Endothelial cell of umbilical vein (primary cell): ENCODE measurements at regions not wholly inside any gene's neighbourhood (a gene's known extent, or its start where the extent isn't known, plus 50 kb on each side); places are given as distances from the start of the nearest gene placed in this dataset.

Source experiments
- BruUV-seq: library from RNA; stranded (reverse); fragments of 400-500 nt; replicated peaks from 2 replicates; lab custom pipeline; 2021; lab: Mats Ljungman, UMichigan
- CTCF ChIA-PET: fragments of 300-600, 350-600 bp; sonication (Branson Sonifier 250); formaldehyde crosslinking; loops from one replicate; lab custom pipeline; 2021; ENCODE audit warnings: antibody characterized with exemption, inconsistent platforms; lab: Charles Lee
- POLR2A ChIA-PET: fragments of 300-600, 350-600 bp; sonication (Branson Sonifier 250); formaldehyde crosslinking; loops from one replicate; lab custom pipeline; 2021; ENCODE audit warnings: antibody characterized with exemption, inconsistent platforms; lab: Charles Lee
- DNase-seq: peaks from one replicate; pipeline ENCODE4 v3.0.0-alpha.2; 2011; ENCODE audit warnings: low read depth, low spot score
- FAIRE-seq: peaks from 2 replicates; lab custom pipeline; 2011; peaks lifted over from hg19 to GRCh38; lab: Jason Lieb, UNC
- H2AFZ ChIP-seq: 2 replicates; pipeline ENCODE4 v1.6.0; 2012; ENCODE audit warnings: low read depth, low read length, control low read depth, inconsistent platforms
- H3K27ac ChIP-seq: 2 replicates; pipeline ENCODE4 v1.5.1; 2011; ENCODE audit warnings: low read depth, mild to moderate bottlenecking, control low read depth, low read length, moderate library complexity; ENCODE audit not compliant: insufficient read depth
- H3K27me3 ChIP-seq, 2 experiments: 2 replicates each; pipeline versions ENCODE4 v1.6.0 to v1.6.1; 2011; ENCODE audit warnings: low read length in 2 of 2, mixed read lengths in 1 of 2; ENCODE audit not compliant: control insufficient read depth in 2 of 2, insufficient read depth in 2 of 2
- H3K36me3 ChIP-seq, 2 experiments: 2 replicates in 1 of 2; 3 replicates in 1 of 2; pipeline ENCODE4 v1.5.1; 2011; ENCODE audit warnings: low read length in 2 of 2, mild to moderate bottlenecking in 1 of 2, moderate library complexity in 1 of 2; ENCODE audit not compliant: control insufficient read depth in 2 of 2, insufficient read depth in 2 of 2; ENCODE audit errors: extremely low read depth in 1 of 2
- H3K4me1 ChIP-seq: 3 replicates; pipeline ENCODE4 v1.5.1; 2011; ENCODE audit warnings: mild to moderate bottlenecking, low read length; ENCODE audit not compliant: control insufficient read depth, insufficient read depth; ENCODE audit errors: extremely low read depth
- H3K4me2 ChIP-seq: 2 replicates; pipeline ENCODE4 v1.6.1; 2011; ENCODE audit warnings: low read length, control low read depth, mixed read lengths; ENCODE audit not compliant: insufficient read depth
- H3K4me3 ChIP-seq, 3 experiments: fragments of 200-600 bp in 1 of 3; sonication (generic), shearing (Covaris generic) in 1 of 3; replicated peaks in 1 of 3; 2 replicates each; pipeline ENCODE4 v1.5.1; 2011 to 2016; ENCODE audit warnings: control low read depth in 3 of 3, low read length in 3 of 3, mild to moderate bottlenecking in 2 of 3, inconsistent platforms in 1 of 3, low read depth in 1 of 3, moderate library complexity in 1 of 3; ENCODE audit not compliant: insufficient read depth in 1 of 3
- H3K79me2 ChIP-seq: 2 replicates; pipeline ENCODE4 v1.6.0; 2012; ENCODE audit warnings: low read length, inconsistent platforms; ENCODE audit not compliant: control insufficient read depth, insufficient read depth
- H3K9ac ChIP-seq: replicated peaks from 2 replicates; pipeline ENCODE3; 2011; ENCODE audit warnings: low read length, control low read depth; ENCODE audit not compliant: insufficient read depth; ENCODE audit errors: extremely low read depth
- H3K9me1 ChIP-seq: replicated peaks from 3 replicates; pipeline ENCODE4 v1.6.0; 2011; ENCODE audit warnings: mild to moderate bottlenecking, low read length; ENCODE audit not compliant: control insufficient read depth, insufficient read depth; ENCODE audit errors: extremely low read depth
- H3K9me3 ChIP-seq: replicated peaks from 2 replicates; pipeline ENCODE4 v1.5.1; 2012; ENCODE audit warnings: low read length, inconsistent platforms; ENCODE audit not compliant: control insufficient read depth, insufficient read depth
- H4K20me1 ChIP-seq: replicated peaks from 2 replicates; pipeline ENCODE3; 2011; ENCODE audit warnings: mild to moderate bottlenecking, low read length; ENCODE audit not compliant: control insufficient read depth, insufficient read depth; ENCODE audit errors: extremely low read depth
- EZH2 ChIP-seq: IDR thresholded peaks from 2 replicates; pipeline ENCODE4 v1.6.1; 2012; ENCODE audit warnings: borderline replicate concordance, low read depth, mild to moderate bottlenecking, moderate library complexity, low read length, inconsistent platforms; ENCODE audit not compliant: severe bottlenecking
- FOS ChIP-seq: IDR thresholded peaks from 2 replicates; pipeline ENCODE4 v1.6.1; 2011; ENCODE audit warnings: mild to moderate bottlenecking, low read length, moderate library complexity, borderline replicate concordance; ENCODE audit not compliant: insufficient read depth
- GATA2 ChIP-seq: IDR thresholded peaks from 2 replicates; pipeline ENCODE4 v1.7.0; 2011; ENCODE audit warnings: low read depth, mild to moderate bottlenecking, moderate library complexity, mixed read lengths, low read length; ENCODE audit not compliant: insufficient read length, insufficient read depth
- JUN ChIP-seq: IDR thresholded peaks from 2 replicates; pipeline ENCODE4 v1.6.1; 2011; ENCODE audit warnings: borderline replicate concordance, low read depth; ENCODE audit not compliant: insufficient read length, insufficient read depth
- MYC ChIP-seq: IDR thresholded peaks from one replicate; pipeline ENCODE4 v1.6.1; 2011; ENCODE audit warnings: mild to moderate bottlenecking, low read depth, low read length
- POLR2A ChIP-seq: IDR thresholded peaks from 2 replicates; pipeline ENCODE4 v1.6.1; 2012; ENCODE audit warnings: low read depth, mild to moderate bottlenecking, control low read depth, low read length
- POLR2AphosphoS5 ChIP-seq: IDR thresholded peaks from 2 replicates; pipeline ENCODE4 v1.6.1; 2012; ENCODE audit warnings: low read depth, mild to moderate bottlenecking, control low read depth, low read length, moderate library complexity; ENCODE audit not compliant: insufficient read depth
- dilution Hi-C: fragments of 300-500 bp; cut with MboI; formaldehyde crosslinking; loops from one replicate; pipeline ENCODE4 v1.15.0; 2019; ENCODE audit warnings: low sequenced_read_pairs; ENCODE audit not compliant: extremely low pct_ligation_motif_present
- intact Hi-C: fragments of 100-400 bp; cut with micrococcal nuclease; formaldehyde crosslinking; loops from one replicate; pipeline ENCODE4 v1.10.0; 2022
- TF ChIP-seq, protein P1 (sequence below), 2 donors: IDR thresholded peaks; 1 replicate in 1 of 2; 2 replicates in 1 of 2; pipeline ENCODE4 v1.5.1; 2011; ENCODE audit warnings: low read length in 2 of 2, mild to moderate bottlenecking in 2 of 2, moderate library complexity in 2 of 2, control low read depth in 1 of 2, inconsistent platforms in 1 of 2, low read depth in 1 of 2; ENCODE audit not compliant: insufficient read depth in 1 of 2; ENCODE audit errors: extremely low read depth in 1 of 2
- TF ChIP-seq, protein P2 (sequence below): IDR thresholded peaks from 2 replicates; pipeline ENCODE4 v1.6.1; 2011; ENCODE audit not compliant: insufficient read depth, insufficient read length

DNA sequence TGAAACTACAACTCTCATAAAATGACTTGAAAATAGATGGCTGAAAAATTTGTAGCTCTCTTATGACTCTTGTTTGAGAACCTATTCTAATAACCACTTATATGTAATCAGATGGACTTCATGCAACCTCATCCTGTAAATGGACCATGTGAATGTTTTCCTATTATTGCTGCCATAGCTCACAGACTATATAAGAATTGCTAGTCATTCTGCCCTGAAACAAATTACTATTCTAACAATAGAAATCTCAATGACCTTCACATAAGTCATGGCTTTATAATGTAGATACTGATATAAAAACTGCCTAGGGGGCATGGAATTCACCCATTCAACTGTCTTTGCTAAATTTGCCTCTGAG, 1111.0 kb upstream of the ATXN8OS start:
- TF ChIP-seq, protein P1, sequence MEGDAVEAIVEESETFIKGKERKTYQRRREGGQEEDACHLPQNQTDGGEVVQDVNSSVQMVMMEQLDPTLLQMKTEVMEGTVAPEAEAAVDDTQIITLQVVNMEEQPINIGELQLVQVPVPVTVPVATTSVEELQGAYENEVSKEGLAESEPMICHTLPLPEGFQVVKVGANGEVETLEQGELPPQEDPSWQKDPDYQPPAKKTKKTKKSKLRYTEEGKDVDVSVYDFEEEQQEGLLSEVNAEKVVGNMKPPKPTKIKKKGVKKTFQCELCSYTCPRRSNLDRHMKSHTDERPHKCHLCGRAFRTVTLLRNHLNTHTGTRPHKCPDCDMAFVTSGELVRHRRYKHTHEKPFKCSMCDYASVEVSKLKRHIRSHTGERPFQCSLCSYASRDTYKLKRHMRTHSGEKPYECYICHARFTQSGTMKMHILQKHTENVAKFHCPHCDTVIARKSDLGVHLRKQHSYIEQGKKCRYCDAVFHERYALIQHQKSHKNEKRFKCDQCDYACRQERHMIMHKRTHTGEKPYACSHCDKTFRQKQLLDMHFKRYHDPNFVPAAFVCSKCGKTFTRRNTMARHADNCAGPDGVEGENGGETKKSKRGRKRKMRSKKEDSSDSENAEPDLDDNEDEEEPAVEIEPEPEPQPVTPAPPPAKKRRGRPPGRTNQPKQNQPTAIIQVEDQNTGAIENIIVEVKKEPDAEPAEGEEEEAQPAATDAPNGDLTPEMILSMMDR (IDR thresholded peaks at IDR 0.05; ENCODE audit: extremely low read depth in 1 of 2, insufficient read depth in 1 of 2, low read depth in 1 of 2, low read length in 2 of 2): no peak
- no peak for TF ChIP-seq GATA2
- TF ChIP-seq POLR2A: no peak
- no peak for TF ChIP-seq POLR2AphosphoS5
- TF ChIP-seq FOS: no peak
- TF ChIP-seq JUN: no peak
- TF ChIP-seq EZH2: no peak
- TF ChIP-seq, protein P2, sequence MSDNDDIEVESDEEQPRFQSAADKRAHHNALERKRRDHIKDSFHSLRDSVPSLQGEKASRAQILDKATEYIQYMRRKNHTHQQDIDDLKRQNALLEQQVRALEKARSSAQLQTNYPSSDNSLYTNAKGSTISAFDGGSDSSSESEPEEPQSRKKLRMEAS: no peak
- no peak for TF ChIP-seq MYC
- FAIRE-seq (no peak), DNase-seq (no peak)
- Histone ChIP-seq H3K4me2 (no peak overlapping the region), H3K36me3 (no peaks in the 10 kb centered on the region), H3K9ac (no peak overlapping the region), H3K9me3 (no peaks in the 10 kb centered on the region), H3K4me1 (no peaks in the 10 kb centered on the region), H4K20me1 (no peaks in the 10 kb centered on the region), H2AFZ (no peak overlapping the region), H3K27ac (no peak overlapping the region), H3K79me2 (no peaks in the 10 kb centered on the region), H3K27me3 (no peaks in the 10 kb centered on the region), H3K9me1 (no peaks in the 10 kb centered on the region), H3K4me3 (no peak overlapping the region)
- ChIA-PET CTCF (interaction anchor here (1.0 kb wide), 1 partner anchor 13 kb away, joined by 3 read pairs; no protein-coding TSS in a partner anchor), POLR2A (no interaction called here)
- dilution Hi-C loops: no loop called here
- BruUV-seq: no TSS peak
- intact Hi-C loops: no loop called here
